ENCODE measurements at regions not wholly inside any gene's neighbourhood (a gene's known extent, or its start where the extent isn't known, plus 50 kb on each side); places are given as distances from the start of the nearest gene placed in this dataset.

DNA sequence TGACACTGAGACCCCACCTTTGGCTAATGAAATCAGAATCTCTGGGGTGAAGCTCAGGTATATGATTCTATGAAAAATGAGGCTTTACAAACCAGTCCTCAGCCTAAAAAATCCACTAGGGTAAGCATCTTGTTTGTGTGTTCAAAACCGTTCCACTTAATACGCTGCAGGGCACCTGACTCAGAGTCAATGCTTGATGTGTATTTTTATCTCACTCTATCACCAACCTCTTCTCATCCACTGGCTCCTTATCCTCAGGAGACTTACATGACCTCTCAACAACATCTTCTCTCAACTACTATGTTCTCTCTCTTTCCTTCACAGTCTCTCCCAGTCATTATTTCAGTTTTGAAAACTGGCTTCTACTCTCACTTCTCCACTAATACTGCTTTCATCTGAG lies 153.3 kb upstream of the KCNN2 start:
- H3F3A ChIP-seq (ENCODE audit: control insufficient read depth, insufficient read depth): no peaks in the 10 kb centered on the region
- H3K4me1 ChIP-seq (ENCODE audit: control insufficient read depth, low read length): no peaks in the 10 kb centered on the region
- no peak overlapping the region for H3K27ac ChIP-seq (ENCODE audit: low read depth, low read length)
- no peaks in the 10 kb centered on the region for H4K20me1 ChIP-seq (ENCODE audit: control insufficient read depth, insufficient read depth, low read depth, low read length)
- no peaks in the 10 kb centered on the region for H3K9me3 ChIP-seq (ENCODE audit: control insufficient read depth, insufficient read depth, low read length)
- H3K9me2 ChIP-seq (replicated peaks; ENCODE audit: control insufficient read depth, low read length): no peaks in the 10 kb centered on the region
- H3K27me3 ChIP-seq (ENCODE audit: control insufficient read depth, low read length): no peaks in the 10 kb centered on the region
- H3K36me3 ChIP-seq (ENCODE audit: control insufficient read depth, low read length): no peaks in the 10 kb centered on the region
- TF ChIP-seq, protein P1, sequence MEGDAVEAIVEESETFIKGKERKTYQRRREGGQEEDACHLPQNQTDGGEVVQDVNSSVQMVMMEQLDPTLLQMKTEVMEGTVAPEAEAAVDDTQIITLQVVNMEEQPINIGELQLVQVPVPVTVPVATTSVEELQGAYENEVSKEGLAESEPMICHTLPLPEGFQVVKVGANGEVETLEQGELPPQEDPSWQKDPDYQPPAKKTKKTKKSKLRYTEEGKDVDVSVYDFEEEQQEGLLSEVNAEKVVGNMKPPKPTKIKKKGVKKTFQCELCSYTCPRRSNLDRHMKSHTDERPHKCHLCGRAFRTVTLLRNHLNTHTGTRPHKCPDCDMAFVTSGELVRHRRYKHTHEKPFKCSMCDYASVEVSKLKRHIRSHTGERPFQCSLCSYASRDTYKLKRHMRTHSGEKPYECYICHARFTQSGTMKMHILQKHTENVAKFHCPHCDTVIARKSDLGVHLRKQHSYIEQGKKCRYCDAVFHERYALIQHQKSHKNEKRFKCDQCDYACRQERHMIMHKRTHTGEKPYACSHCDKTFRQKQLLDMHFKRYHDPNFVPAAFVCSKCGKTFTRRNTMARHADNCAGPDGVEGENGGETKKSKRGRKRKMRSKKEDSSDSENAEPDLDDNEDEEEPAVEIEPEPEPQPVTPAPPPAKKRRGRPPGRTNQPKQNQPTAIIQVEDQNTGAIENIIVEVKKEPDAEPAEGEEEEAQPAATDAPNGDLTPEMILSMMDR (IDR thresholded peaks at IDR 0.05; ENCODE audit: low read depth, low read length, poor library complexity, severe bottlenecking): no peak
- TF ChIP-seq EZH2phosphoT487 (IDR thresholded peaks at IDR 0.05; ENCODE audit: borderline replicate concordance, low read length): no peak
- no peak overlapping the region for H3K4me3 ChIP-seq (ENCODE audit: low read length)
- H3K4me2 ChIP-seq (ENCODE audit: low read length): no peak overlapping the region
- no peaks in the 10 kb centered on the region for H3K79me2 ChIP-seq (ENCODE audit: control insufficient read depth, low read length)

- no peak overlapping the region for H3K27ac ChIP-seq (ENCODE audit: low read depth, low read length)
- TF ChIP-seq, protein P1 (IDR thresholded peaks at IDR 0.05; ENCODE audit: low read depth, low read length, poor library complexity, severe bottlenecking): no peak
- TF ChIP-seq EZH2phosphoT487 (IDR thresholded peaks at IDR 0.05; ENCODE audit: borderline replicate concordance, low read length): no peak
- H3K36me3 ChIP-seq (ENCODE audit: control insufficient read depth, low read length): no peaks in the 10 kb centered on the region
- no peaks in the 10 kb centered on the region for H3K9me3 ChIP-seq (ENCODE audit: control insufficient read depth, insufficient read depth, low read length)
- H3K9me2 ChIP-seq (replicated peaks; ENCODE audit: control insufficient read depth, low read length): no peaks in the 10 kb centered on the region
- no peaks in the 10 kb centered on the region for H4K20me1 ChIP-seq (ENCODE audit: control insufficient read depth, insufficient read depth, low read depth, low read length)
- H3K4me2 ChIP-seq (ENCODE audit: low read length): no peak overlapping the region
- H3K4me3 ChIP-seq (ENCODE audit: low read length): no peak overlapping the region
- no peaks in the 10 kb centered on the region for H3K4me1 ChIP-seq (ENCODE audit: control insufficient read depth, low read length)
- no peaks in the 10 kb centered on the region for H3K27me3 ChIP-seq (ENCODE audit: control insufficient read depth, low read length)
- H3F3A ChIP-seq (ENCODE audit: control insufficient read depth, insufficient read depth): no peaks in the 10 kb centered on the region
- H3K79me2 ChIP-seq (ENCODE audit: control insufficient read depth, low read length): no peaks in the 10 kb centered on the region
Observed at GRCh38 chr5:114210662-114211061, 151.2 kb upstream of the KCNN2 start.

DNA sequence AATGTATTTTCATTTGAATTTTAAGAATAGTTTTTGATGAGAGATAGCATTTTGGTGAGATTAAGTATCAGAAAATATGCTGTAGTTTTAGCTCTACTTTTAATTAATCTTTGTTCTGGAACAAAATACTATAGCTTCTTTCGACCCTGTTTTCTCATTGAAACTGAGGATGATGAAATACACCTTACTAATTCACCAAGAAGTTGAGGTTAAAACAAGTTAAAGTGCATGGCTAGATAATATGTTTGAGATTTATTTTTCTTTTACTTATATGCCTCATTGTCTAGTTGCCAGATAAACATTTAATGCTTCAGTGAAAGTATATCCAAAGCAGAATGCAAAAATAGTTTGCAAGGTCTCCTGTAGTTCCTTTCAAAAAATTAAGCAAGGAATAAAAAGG lies 140.1 kb upstream of the KCNN2 start:
- peaks cover 5% of the 10 kb centered on the region for H3K4me1 ChIP-seq (ENCODE audit: control insufficient read depth, low read length)
- H3K79me2 ChIP-seq (ENCODE audit: control insufficient read depth, low read length): no peaks in the 10 kb centered on the region
- no peaks in the 10 kb centered on the region for H3K27me3 ChIP-seq (ENCODE audit: control insufficient read depth, low read length)
- H3K4me2 ChIP-seq (ENCODE audit: low read length): no peak overlapping the region
- 0 out of 2 replicates have a peak, but pooled peaks cover 6% of the 10 kb centered on the region for H3K9me3 ChIP-seq (ENCODE audit: control insufficient read depth, insufficient read depth, low read length)
- no peaks in the 10 kb centered on the region for H3K9me2 ChIP-seq (replicated peaks; ENCODE audit: control insufficient read depth, low read length)
- TF ChIP-seq, protein P1 (IDR thresholded peaks at IDR 0.05; ENCODE audit: low read depth, low read length, poor library complexity, severe bottlenecking): no peak
- TF ChIP-seq EZH2phosphoT487 (IDR thresholded peaks at IDR 0.05; ENCODE audit: borderline replicate concordance, low read length): no peak
- H3K27ac ChIP-seq (ENCODE audit: low read depth, low read length): no peak overlapping the region
- no peak overlapping the region for H3K4me3 ChIP-seq (ENCODE audit: low read length)
- H3K36me3 ChIP-seq (ENCODE audit: control insufficient read depth, low read length): no peaks in the 10 kb centered on the region
- no peaks in the 10 kb centered on the region for H3F3A ChIP-seq (ENCODE audit: control insufficient read depth, insufficient read depth)
- no peaks in the 10 kb centered on the region for H4K20me1 ChIP-seq (ENCODE audit: control insufficient read depth, insufficient read depth, low read depth, low read length)
